ENCODE measurements at regions not wholly inside any gene's neighbourhood (a gene's known extent, or its start where the extent isn't known, plus 50 kb on each side); places are given as distances from the start of the nearest gene placed in this dataset.
"Not testable (repeated sequence)": the region's sequence is repeated elsewhere in the genome, so short reads cannot be mapped to it uniquely, and the experiment has no call there.

DNA sequence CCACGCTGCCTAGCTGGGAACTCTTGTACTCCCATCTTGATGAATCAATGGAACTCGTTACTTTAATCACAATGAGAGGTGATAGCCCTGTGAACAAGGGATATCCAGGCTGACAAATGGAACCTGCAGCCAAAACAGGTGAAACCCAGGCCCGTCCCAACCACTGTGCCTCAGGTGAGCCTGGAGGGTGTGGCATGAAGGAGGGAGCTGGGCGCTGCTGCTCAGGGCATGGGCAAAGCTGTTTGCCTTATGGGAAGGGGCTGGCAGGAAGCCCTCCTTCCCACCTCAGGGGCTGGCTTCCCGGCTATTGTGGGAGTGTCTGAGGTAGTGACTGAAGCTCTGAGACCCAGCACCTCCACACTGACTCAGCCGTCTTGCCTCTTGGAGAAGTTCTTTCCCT is 209.4 kb upstream of the ATP6AP2 start:
- DNase-seq (ENCODE audit: low spot score): no peak

DNA sequence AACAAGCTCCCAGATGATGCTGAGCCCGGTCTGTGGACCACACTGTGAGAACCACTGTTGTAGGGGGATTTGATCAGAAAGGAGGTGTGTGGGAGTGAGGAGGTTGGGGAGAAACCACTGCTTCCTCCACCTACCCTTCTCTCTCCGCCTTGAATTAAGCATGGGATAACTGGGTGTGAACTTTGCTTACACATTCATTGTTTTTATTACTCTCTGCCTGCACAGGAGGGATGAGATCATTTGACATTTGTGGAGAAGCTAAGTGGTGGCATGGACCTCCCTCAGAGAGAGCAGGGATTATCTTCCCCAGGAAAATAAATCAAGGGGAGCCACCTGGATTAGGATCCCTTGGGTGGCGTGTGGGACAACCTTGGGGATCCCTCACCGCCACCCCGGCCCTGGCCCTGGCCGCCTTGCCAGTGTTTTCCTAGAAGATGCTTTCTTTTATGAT is 212.1 kb upstream of the ATP6AP2 start:
- DNase-seq (ENCODE audit: low spot score): no peak

DNA sequence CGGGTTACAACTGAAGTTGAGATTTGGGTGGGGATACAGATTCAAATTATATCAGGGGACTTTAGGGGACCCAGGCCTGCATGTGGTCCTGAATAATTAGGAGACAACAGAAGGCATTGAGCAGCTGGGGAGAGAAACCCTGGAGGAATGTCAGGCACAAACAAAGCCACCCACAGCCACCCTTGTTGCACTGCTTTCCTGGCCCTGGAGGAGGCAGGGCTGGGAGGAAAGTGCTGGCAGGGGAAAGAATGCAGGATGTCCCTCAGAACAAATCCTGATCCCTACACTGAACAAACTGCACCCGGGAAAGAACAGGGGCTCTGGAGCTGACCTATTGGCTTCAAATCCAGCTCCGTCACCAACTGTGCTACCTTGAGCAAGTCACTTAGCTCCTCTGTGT is 214.1 kb upstream of the ATP6AP2 start:
- no peak for DNase-seq (ENCODE audit: low spot score)

DNA sequence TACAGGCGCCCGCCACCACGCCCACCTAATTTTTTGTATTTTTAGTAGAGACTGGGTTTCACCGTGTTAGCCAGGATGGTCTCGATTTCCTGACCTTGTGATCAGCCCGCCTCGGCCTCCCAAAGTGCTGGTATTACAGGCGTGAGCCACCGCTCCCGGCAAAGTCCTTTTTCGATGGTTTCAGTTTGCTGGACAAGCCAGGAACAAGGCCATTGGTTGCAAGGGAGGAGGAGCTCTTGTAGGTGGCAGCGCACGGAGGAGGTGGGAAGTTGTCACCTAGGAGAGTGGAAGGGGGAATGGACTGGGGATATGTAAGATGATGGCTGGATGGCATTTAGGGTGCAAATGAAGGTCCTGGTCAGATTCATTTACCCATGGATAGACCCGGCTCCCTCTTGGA is 218.5 kb upstream of the ATP6AP2 start:
- not testable (repeated sequence) for DNase-seq (ENCODE audit: low spot score)

DNA sequence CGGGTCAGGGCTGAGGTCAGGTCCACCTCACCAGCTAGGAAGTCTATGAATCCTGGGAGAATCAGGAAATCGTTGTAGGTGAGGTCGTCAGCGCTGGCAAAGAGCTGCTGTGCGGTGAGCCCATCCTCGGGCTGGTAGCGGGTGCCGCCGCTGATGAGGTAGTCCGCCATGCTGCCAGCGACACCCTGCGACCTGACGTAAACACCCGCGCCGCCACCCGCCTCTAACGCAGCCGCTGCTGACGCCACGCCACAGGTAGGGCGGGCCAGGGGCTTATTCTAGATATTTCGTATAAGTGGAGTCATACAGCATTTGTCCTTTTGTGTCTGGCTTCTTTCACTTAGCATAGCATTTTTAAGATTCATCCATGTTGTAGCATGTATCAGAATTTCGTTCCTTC is 220.2 kb upstream of the ATP6AP2 start:
- DNase-seq (ENCODE audit: low spot score): no peak

DNA sequence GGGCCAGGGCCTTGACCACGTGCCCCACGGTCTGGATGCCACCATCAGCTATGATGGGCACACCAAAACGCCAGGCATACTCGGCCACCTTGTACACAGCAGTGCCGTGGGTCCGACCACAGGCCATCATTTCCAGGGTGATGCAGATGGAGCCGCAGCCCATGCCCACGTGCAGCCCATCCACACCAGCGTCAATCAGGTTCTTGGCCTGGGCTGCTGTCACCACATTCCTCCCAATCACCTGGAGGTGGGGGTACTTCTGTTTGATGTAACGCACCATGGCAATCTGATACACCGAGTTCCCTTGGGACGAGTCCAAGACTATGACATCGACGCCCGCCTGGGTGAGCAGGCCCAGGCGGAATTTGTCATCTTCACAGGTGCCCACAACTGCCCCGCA is 221.2 kb upstream of the ATP6AP2 start:
- no peak for DNase-seq (ENCODE audit: low spot score)

DNA sequence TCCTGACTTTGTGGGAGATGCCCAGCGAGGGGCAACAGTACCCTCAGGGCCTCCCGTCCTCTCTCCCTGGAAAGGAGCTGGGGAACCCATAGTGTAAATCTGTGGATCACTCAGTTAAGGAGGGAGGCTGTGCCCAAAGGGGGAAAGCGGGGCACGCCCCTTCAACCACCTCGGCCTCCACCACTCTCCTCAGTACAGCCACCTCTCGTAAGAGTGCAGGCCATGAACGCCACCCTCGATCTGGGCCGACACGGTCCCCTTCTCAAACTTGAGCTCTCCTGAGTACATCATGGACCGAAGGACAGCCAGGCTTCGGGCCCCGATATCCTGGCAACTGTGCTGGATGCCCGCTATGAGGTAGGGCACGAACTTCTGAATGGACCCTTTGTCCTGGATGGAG is 221.8 kb upstream of the ATP6AP2 start:
- no peak for DNase-seq (ENCODE audit: low spot score)

DNA sequence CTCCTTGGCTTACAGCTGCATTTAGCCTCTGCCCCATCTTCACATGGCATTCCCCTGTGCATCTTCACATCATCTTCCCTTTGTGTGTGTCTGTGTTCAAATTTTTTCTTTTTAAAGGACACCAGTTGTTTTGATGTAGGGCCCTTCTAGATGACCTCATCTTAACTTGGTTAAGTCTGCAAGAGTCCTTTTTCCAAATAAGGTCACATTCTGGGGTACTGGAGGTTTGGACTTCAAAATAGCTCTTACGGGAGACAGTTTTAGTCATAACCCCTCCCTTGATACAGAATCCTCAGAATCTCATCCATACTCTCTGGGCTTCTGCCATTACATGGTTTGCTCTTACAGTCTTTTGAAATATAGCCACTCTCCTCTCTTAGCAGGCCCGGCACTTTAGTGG is 231.5 kb upstream of the ATP6AP2 start:
- DNase-seq (ENCODE audit: low spot score): no peak

DNA sequence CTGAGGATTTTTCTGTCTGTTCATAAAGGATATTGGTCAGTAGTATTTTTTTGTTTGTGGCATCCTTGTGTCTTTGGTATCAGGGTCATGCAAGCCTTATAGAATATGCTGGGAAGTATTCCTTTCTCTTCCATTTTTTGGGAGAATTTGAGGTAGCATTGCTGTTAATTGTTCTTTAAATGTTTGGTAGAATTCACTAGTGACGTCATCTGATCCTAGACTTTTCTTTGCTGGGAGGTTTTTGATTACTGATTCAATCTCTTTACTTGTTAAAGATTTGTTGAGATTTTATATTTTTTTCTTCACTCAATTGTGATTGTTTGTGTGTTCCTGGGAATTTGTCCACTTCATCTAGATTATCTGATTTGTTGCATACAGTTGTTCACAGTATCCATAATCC is 234.4 kb upstream of the ATP6AP2 start:
- no peak for DNase-seq (ENCODE audit: low spot score)

DNA sequence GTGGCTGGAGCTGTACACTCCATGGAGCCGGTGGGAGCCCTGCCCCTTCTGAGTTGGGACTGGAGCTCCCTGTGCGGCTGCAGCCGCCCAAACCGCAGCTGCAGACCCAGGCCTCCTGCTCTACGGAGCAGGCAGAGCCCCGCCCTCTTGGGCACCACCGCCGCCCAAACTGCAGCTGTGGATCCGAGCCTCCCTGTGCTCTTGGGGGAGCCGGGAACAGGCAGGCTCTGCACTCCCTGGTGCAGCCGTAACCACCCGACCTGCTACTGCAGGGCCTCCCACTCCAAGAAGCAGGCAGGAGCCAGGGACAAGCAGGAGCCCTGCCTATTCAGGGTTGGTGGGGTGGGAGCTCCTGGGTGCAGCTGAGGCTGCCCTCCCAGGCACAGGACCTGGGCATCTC is 237.5 kb upstream of the ATP6AP2 start:
- no peak for DNase-seq (ENCODE audit: low spot score)

DNA sequence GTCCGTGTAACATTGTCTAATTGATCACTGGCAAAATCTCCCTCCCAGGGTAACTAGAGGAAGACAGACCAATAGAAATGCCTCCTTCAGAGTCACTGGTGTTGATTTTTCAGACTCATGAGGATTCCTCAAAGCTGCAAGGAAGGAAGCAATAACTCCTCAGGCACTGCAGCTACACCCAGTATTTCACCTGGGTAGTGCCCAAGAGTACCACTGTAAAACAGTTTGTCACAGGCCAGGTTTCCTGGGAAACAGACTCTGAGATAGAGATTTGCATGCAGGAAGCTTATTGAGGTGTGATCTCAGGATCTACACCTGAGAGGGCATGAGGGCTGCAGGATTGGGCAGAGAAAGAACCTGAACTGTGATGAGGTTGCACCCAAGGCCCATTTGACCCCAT is 240.7 kb upstream of the ATP6AP2 start:
- no peak for DNase-seq (ENCODE audit: low spot score)

DNA sequence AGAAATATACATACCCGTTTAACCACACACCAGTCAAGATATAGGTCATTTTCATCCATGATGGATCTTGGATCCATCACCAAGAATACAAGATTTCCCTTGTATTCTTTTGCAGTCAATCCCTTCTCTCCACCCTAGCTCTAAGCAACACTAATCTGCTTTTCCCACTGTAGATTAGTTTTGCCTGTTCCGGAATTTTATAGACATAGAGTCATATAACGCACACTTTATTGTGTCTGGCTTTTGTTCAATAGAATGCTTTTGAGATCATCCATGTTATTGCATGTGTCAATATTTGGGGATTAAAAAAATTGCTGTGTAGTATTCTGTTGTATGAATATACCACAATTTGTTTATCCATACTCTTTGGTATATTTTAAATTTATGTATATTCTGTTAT is 235.6 kb upstream of the BCOR start:
- no peak for DNase-seq (ENCODE audit: low spot score)

DNA sequence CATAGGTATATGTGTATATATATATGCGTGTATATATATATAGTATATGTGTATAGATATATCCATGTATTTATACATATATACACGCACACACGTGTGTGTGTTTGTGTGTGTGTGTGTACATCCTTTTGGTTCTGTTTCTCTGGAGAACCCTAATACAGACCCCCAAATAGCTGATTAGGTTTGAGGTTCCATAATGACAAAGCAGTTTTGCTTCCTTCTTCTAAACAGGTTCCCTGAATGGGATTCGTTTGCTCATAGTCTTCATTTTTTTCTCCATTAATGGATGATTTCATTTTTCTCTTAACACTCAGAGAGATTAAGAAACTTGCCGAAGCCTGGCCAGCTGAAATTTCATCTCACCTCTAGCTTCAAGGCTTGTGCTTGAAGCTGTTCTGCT is 234.0 kb upstream of the BCOR start:
- DNase-seq (ENCODE audit: low spot score): no peak

DNA sequence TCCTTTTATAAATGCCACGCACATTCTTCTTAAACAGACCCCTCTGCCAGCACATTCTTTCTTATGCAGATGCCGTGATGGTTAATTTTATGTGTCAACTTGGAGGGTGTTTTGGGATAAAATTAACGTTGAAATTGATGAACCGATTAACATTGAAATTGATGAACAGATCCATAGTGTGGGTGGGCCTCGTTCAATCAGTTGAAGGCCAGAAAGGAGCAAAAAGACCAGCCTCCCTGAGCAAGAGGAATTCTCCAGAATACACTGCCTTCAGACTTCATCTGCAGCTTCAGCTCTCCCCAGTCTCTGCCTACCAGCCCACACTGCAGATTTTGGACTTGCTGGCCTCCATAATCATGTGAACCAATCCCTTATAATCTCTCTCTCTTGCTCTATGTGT is 233.6 kb upstream of the BCOR start:
- DNase-seq (ENCODE audit: low spot score): no peak

DNA sequence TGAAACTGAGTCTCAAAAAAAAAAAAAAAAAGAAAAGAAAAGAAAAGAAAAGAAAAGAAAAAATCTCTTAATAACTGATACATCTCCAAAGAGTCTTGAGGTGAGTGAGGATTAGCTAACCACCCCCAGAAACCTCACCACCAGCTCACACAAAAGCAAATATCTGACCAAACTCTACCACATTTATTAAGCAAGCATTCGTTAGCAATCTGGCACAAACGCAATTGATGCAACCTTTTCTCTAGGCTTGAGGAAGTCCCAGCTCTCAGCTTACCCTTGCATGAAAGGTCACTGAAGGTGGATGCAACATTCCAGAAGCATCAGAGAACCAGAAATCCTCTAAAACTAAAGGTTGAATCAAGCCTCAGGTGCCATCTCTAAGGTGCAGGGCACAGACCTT is 231.9 kb upstream of the BCOR start:
- no peak for DNase-seq (ENCODE audit: low spot score)

DNA sequence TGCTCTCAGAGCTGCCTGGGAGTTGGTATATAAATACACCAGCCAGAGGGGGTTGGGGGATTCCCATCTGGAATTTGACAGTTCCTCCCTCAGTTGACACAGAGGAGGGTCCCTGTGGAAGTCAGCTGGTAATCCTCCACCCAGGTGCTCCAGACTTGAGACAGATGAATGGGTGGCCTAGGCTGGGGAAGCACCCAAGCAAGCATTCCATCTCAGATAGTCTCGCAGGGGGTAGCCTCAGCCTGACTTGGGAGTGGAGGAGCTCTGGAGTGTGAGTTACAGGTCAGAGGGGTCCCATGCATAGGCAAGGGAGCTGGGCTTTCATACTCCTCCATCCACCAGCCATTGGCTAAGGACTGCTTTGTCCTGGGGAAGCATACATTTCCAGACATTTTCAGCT is 229.3 kb upstream of the BCOR start:
- no peak for DNase-seq (ENCODE audit: low spot score)

DNA sequence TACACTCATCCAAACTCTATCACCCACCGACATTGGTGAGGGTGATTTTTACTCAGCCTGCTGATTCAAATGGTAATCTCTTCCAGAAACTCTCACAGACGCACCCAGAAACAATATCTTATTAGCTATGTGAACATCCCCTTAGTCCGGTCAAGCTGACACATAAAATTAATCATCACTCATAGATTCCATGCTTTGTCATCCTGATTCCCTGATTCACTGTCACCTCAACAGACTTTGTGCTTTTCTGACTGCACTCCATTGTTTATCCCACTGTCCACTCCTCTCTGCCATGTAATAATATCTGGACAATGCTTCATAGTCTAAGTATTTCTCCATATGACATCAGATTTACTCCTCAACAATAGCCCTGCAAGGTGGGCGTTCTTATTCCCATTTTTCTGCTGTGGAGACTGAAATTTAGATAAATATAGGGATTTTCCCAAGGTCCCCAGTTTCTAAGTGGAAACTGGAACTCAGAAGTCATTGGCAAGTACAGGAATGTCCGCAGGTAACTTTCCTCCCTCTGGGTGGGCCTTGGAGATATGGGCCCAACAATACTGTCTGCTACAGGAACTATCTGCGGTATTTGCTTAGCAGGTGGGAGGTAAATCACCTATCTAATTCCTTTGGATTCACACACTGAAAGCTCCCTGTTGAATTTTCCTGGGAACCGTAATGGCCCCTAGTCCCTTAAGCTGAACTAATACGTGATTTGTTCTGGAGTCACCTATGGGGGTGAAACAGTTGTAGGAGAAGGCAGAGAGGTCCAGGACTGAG is 228.6 kb upstream of the BCOR start:
- DNase-seq (ENCODE audit: low spot score): no peak

DNA sequence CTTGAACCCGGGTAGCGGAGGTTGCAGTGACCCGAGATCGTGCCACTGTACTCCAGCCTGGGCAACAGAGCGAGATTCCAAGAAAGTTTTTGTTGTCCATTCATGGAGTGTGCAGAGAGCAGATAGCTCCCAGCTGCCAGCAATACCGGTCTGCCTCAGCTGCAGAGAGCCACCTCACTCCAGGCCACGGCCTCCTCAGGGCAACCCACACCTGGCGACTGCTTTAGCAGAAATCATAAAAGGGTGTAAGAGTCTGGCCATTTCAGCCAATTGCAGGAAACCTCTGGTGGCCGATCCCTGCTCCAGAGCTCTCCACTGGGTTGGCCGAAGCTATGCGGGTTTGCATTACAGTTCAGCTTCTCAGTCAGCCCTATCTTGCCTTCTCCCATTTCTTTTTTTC is 227.4 kb upstream of the BCOR start:
- DNase-seq (ENCODE audit: low spot score): no peak

DNA sequence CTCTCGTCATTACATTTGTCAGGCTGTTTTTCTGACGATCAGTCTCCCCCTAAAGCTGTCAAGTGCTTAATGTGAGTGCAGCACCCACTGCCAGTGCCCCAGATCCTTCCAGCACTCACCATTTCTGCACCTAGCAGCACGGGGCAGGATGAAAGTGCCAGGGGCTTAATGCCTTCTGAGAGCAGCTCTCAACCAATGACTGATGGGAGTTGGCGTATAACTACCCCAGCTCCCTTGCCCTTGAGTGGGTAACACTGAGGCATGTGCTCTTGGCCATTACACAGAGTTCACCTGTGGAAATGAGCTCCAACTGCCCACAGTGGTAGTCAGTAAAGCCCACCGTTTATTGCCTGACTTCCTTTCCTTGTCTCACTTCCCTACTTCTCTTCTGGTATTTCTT is 226.2 kb upstream of the BCOR start:
- no peak for DNase-seq (ENCODE audit: low spot score)

DNA sequence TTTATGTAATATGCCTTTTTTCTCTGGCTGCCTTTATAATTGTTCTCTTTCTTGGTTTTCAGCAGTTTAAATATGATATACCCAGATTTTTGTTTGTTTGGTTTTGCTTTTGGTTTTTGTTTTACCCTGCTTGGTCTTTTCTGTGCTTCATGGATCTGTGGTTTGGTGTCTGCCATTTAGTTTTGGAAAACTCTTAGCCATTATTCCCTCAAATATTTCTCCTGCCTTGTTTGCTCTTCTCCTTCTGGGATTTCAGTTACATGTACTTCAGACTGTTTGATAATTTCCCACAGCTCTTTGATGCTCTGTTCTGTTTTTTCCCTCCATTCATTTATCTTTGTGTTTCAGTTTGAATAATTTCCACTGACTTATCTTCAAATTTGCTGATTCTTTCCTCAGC is 223.1 kb upstream of the BCOR start:
- no peak for DNase-seq (ENCODE audit: low spot score)

DNA sequence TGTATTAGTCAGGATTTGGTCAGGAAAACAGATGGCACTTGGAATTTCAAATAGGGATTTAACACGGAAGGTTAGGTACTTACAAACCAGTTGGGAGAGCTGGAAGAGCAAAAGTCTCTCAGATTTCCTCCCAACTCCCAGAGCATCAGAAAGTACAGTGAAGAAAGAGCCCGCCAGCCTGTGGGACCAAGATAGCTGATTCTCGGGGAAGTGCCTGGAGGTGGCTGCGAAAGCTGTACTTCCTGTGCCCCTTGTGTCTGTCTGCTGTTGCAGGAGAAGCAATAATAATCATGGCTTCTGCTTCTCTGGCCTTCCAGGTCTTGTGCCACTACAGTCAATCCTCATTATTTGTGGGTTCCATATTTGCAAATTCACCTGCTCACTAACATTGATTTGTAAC is 221.0 kb upstream of the BCOR start:
- no peak for DNase-seq (ENCODE audit: low spot score)

DNA sequence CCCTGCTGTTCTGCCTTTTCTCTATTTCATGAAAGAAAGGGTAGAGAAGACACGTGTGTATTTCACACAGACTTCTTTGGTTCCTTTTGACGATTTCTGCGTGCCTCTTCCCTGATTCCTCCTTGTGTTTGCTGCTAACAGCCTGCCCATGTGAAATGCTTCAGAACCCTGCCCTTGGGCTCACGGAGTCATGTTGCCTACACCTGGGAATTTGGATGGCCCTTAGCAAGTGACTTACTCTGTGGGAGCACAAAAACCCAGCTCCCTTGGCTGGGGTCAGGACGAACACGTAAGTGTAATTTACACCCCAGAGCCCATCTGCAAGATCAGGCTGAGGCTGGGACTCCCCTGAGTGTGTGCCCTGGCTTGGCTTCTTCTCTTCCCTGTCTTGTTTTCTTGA is 220.3 kb upstream of the BCOR start:
- no peak for DNase-seq (ENCODE audit: low spot score)

DNA sequence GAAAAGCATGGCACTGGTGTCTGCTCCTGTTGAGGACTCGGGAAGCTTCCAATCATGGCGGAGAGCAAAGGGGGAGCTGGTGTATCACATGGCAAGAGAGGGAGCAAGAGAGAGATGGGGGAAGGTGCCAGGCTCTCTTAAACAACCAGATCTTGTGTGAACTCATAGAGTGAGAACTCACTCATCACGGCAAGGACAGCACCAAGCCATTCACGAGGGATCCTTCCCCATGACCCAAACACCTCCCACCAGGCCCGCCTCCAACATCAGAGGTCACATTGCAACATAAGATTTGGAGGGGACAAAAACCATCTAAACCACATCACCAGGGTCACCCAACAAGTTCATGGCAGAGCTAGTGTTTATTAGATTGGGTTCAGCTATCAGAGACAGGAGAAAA is 218.7 kb upstream of the BCOR start:
- no peak for DNase-seq (ENCODE audit: low spot score)

DNA sequence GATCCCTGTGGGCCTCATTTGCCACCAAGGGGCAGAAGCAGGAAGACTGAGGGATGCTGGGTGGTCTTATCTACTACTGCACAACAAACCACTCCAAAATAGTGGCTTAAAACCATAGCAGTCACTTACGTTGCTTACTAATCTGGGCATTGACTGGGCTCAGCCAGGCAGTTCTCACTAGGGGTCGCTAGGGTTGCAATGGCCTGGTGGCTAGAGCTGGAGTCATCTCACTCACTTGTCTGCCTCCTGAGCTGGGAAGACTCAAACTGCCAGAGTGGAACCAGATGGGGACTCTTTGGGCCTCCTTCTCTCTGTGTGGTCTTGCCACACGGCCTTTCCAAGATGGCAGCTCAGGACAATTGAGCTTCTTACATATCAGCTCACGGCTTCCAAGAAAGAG is 216.3 kb upstream of the BCOR start:
- DNase-seq (ENCODE audit: low spot score): no peak

DNA sequence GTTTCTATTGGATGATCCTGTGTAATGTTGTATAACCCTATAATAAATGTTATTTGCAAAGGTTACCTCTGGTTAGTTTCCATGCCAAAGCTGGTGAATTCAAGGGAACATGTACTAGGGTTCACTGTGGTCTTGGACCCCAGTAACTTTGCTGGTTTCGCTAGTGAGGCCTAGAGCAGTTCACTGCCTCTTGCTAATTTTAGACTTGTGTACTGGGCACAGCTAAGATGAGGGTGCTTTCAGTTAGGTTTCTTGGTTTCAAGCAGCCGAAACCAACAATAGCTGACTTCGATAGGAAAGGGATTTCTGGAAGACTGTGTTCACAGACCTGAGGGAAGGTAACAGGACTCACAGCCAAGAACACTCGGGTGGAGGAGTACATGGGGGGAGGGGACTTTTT is 215.5 kb upstream of the BCOR start:
- DNase-seq (ENCODE audit: low spot score): no peak
